Activated B cell treated with CpG ODN at 0.5 μM for 24 hours (primary cell): ENCODE measurements at regions not wholly inside any gene's neighbourhood (a gene's known extent, or its start where the extent isn't known, plus 50 kb on each side); places are given as distances from the start of the nearest gene placed in this dataset.
A peak's percentile ranks its signal among the peaks of the same experiment; 100 is the strongest.

Experiments
- ATAC-seq: fragments of 200-7000 bp; cut with Tn5 transposase; one replicate; pipeline ENCODE4 v1.10.0; 2021; ENCODE audit warnings: low read depth, mild to moderate bottlenecking, moderate library complexity
- CTCF ChIA-PET: fragments of 350-600 bp; sonication (Branson Sonifier 250); formaldehyde crosslinking; loops from one replicate; lab custom pipeline; 2021; ENCODE audit warnings: antibody characterized with exemption; lab: Charles Lee
- POLR2A ChIA-PET: fragments of 350-600 bp; sonication (Branson Sonifier 250); formaldehyde crosslinking; loops from one replicate; lab custom pipeline; 2021; ENCODE audit warnings: antibody characterized with exemption; lab: Charles Lee
- DNase-seq: peaks from one replicate; pipeline ENCODE4 v3.0.0; 2022
- H3K27ac Mint-ChIP-seq: one replicate; pipeline ENCODE4 v1.8.0; 2020; ENCODE audit warnings: mixed read lengths
- H3K27me3 Mint-ChIP-seq: one replicate; pipeline ENCODE4 v1.8.0; 2021; ENCODE audit warnings: mixed read lengths
- H3K36me3 Mint-ChIP-seq: one replicate; pipeline ENCODE4 v1.8.0; 2021; ENCODE audit warnings: low read depth, mixed read lengths
- H3K4me1 Mint-ChIP-seq: one replicate; pipeline ENCODE4 v1.8.0; 2021; ENCODE audit warnings: mixed read lengths
- H3K4me3 Mint-ChIP-seq: one replicate; pipeline ENCODE4 v1.8.0; 2020; ENCODE audit warnings: mild to moderate bottlenecking, mixed read lengths
- H3K9me3 Mint-ChIP-seq: one replicate; pipeline ENCODE4 v1.8.0; 2020; ENCODE audit warnings: mixed read lengths
- intact Hi-C: fragments of 100-400 bp; cut with micrococcal nuclease; formaldehyde crosslinking; loops from one replicate; pipeline ENCODE4 v1.15.1; 2024
- TF ChIP-seq, protein P1 (sequence below): fragments of 200-600 bp; IDR thresholded peaks from one replicate; pipeline ENCODE4 v1.8.0; 2022; ENCODE audit warnings: antibody characterized with exemption, mild to moderate bottlenecking

- Mint-ChIP-seq H3K4me3 (no peak overlapping the region), H3K4me1 (peaks cover 18% of the 10 kb centered on the region), H3K9me3 (no peaks in the 10 kb centered on the region), H3K27ac (no peak overlapping the region), H3K27me3 (no peaks in the 10 kb centered on the region), H3K36me3 (no peaks in the 10 kb centered on the region)
- intact Hi-C loops, result no loop called here
- CTCF ChIA-PET, result no interaction called here
- DNase-seq (no peak), ATAC-seq (no peak)
- POLR2A ChIA-PET, result no interaction called here
- TF ChIP-seq, protein P1, sequence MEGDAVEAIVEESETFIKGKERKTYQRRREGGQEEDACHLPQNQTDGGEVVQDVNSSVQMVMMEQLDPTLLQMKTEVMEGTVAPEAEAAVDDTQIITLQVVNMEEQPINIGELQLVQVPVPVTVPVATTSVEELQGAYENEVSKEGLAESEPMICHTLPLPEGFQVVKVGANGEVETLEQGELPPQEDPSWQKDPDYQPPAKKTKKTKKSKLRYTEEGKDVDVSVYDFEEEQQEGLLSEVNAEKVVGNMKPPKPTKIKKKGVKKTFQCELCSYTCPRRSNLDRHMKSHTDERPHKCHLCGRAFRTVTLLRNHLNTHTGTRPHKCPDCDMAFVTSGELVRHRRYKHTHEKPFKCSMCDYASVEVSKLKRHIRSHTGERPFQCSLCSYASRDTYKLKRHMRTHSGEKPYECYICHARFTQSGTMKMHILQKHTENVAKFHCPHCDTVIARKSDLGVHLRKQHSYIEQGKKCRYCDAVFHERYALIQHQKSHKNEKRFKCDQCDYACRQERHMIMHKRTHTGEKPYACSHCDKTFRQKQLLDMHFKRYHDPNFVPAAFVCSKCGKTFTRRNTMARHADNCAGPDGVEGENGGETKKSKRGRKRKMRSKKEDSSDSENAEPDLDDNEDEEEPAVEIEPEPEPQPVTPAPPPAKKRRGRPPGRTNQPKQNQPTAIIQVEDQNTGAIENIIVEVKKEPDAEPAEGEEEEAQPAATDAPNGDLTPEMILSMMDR, result no peak
Observed at GRCh38 chr10:78575400-78575799, 493.4 kb upstream of the ZMIZ1 start.

DNA sequence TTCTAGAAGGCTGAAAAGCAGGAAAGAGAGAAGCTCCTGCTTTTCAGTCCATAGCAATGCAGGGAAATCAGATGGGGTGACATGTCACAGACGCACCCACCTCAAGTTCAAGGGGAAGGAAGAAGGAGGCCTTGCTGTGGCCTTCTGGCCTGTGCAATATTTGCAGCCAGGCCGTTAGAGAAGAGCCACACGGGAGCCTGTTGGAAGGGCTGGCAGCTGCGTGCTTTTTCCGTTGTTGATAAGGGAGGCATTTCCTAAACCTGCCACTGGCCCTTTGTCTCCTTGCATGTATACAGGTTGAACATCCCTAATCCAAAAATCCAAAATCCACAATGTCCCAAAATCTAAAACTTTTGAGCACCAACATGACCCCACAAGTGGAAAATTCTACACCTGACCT lies 492.5 kb upstream of the ZMIZ1 start:
- H3K4me3 Mint-ChIP-seq, result no peak overlapping the region
- POLR2A ChIA-PET, result no interaction called here

DNA sequence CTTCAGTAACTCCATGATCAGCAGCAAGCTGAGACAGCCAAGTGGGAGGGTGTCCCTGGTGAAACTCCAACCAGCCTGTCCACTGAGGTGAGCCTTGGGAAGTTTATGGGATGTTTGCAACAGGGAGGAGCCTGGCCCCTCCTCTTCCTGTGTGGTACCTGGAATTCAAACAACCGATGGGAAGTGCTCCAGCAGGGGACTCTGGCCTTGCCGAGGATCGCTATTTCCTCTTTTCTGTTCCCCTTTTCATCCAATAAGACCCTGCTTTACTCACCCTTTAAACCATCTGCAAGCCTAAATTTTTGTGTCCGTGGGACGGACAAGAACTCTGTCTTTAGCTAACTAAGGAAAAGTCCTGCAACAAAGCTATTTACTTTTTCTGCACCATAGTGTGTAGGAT lies 491.1 kb upstream of the ZMIZ1 start:
- no peaks in the 10 kb centered on the region for H3K27me3 Mint-ChIP-seq
- H3K9me3 Mint-ChIP-seq, result no peaks in the 10 kb centered on the region
- POLR2A ChIA-PET, result no interaction called here
- CTCF ChIA-PET, result no interaction called here
- no peak for DNase-seq
- no peak overlapping the region for H3K4me3 Mint-ChIP-seq
- intact Hi-C loops, result loop anchor here (2.0 kb wide), 1 partner anchor 531 kb away; no protein-coding TSS in a partner anchor
- no peak for ATAC-seq
- H3K27ac Mint-ChIP-seq, result peak overlapping the region; percentile 14
- peaks cover 18% of the 10 kb centered on the region for H3K4me1 Mint-ChIP-seq
- H3K36me3 Mint-ChIP-seq, result no peaks in the 10 kb centered on the region
- TF ChIP-seq, protein P1, result no peak

More for the DNA sequence above, 492.5 kb upstream of the ZMIZ1 start:
- intact Hi-C loops, result loop anchor here (2.0 kb wide), 1 partner anchor 529 kb away; no protein-coding TSS in a partner anchor
- Mint-ChIP-seq H3K36me3 (no peaks in the 10 kb centered on the region), H3K4me1 (peaks cover 18% of the 10 kb centered on the region), H3K27me3 (no peaks in the 10 kb centered on the region), H3K9me3 (no peaks in the 10 kb centered on the region), H3K27ac (no peak overlapping the region)
- CTCF ChIA-PET, result no interaction called here
- no peak for ATAC-seq
- TF ChIP-seq, protein P1, result no peak
- DNase-seq, result no peak

DNA sequence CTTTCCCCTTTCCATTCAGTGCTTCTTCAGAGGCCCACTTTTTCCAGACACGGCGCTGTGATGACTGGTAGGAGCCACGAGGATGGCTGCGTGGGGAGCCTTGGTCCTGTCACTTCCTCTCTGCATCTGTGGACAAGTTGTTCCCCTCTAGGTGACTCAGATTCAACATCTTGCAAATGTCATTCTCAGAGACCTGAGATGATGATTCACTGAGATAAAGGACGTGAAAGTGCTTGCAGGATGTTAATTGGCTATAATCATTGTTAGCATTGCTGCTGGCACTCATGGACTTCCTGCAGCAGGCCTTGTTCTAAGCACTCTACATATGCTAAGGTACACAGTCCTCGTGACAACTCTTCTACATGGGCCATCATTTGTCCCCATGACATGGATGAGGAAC lies 489.8 kb upstream of the ZMIZ1 start:
- Mint-ChIP-seq H3K4me3 (no peak overlapping the region), H3K27me3 (no peaks in the 10 kb centered on the region), H3K27ac (peak overlapping the region; percentile 66), H3K9me3 (no peaks in the 10 kb centered on the region), H3K36me3 (no peaks in the 10 kb centered on the region), H3K4me1 (peaks cover 18% of the 10 kb centered on the region)
- DNase-seq (no peak), ATAC-seq (peak; percentile 81)
- POLR2A ChIA-PET, result no interaction called here
- CTCF ChIA-PET, result no interaction called here
- TF ChIP-seq, protein P1, result no peak
- intact Hi-C loops, result loop anchor here (1.0 kb wide), 1 partner anchor 550 kb away; the partner anchor contains the start of gene POLR3A

- DNase-seq (no peak), ATAC-seq (no peak)
- peak overlapping the region; percentile 66 for H3K27ac Mint-ChIP-seq
- H3K27me3 Mint-ChIP-seq, result no peaks in the 10 kb centered on the region
- POLR2A ChIA-PET, result no interaction called here
- no peaks in the 10 kb centered on the region for H3K36me3 Mint-ChIP-seq
- TF ChIP-seq, protein P1, result no peak
- H3K4me1 Mint-ChIP-seq, result peaks cover 18% of the 10 kb centered on the region
- H3K4me3 Mint-ChIP-seq, result no peak overlapping the region
- intact Hi-C loops, result loop anchor here (1.0 kb wide), 1 partner anchor 550 kb away; the partner anchor contains the start of gene POLR3A
- CTCF ChIA-PET, result no interaction called here
- H3K9me3 Mint-ChIP-seq, result no peaks in the 10 kb centered on the region
Observed at GRCh38 chr10:78579576-78579975, 489.2 kb upstream of the ZMIZ1 start.
